Gastroesophageal sphincter (tissue), 4 donors: ENCODE measurements at regions not wholly inside any gene's neighbourhood (a gene's known extent, or its start where the extent isn't known, plus 50 kb on each side); places are given as distances from the start of the nearest gene placed in this dataset.
A peak's percentile ranks its signal among the peaks of the same experiment; 100 is the strongest.

Experiments used
- ATAC-seq: fragments of 150-250 bp; one replicate; pipeline ENCODE4 v1.9.1; 2016; ENCODE audit warnings: mild to moderate bottlenecking, moderate library complexity
- H3K27ac ChIP-seq, 4 donors: fragments of 200-600 bp; sonication (generic) in 3 of 4; 1 replicate in 3 of 4; 2 replicates in 1 of 4; pipeline ENCODE4 v1.5.1; 2016 to 2019
- H3K27me3 ChIP-seq: fragments of 200-600 bp; sonication (generic); one replicate; pipeline ENCODE4 v1.5.1; 2019
- H3K36me3 ChIP-seq, 2 donors: fragments of 200-600 bp; sonication (generic); one replicate each; pipeline ENCODE4 v1.5.1; 2019; ENCODE audit warnings: control low read depth in 1 of 2
- H3K4me1 ChIP-seq, 3 donors: fragments of 200-600 bp; sonication (generic); 1 replicate in 2 of 3; 2 replicates in 1 of 3; pipeline ENCODE4 v1.5.1; 2016 to 2019; ENCODE audit warnings: control low read depth in 2 of 3
- H3K4me3 ChIP-seq, 2 donors: fragments of 200-600 bp; sonication (generic); one replicate each; pipeline ENCODE4 v1.5.1; 2019; ENCODE audit warnings: mild to moderate bottlenecking in 1 of 2, moderate library complexity in 1 of 2
- H3K9me3 ChIP-seq, 3 donors: fragments of 200-600 bp; sonication (generic); one replicate each; pipeline ENCODE4 v1.5.1; 2017 to 2019; ENCODE audit warnings: control low read depth in 2 of 3
- EP300 ChIP-seq: sonication (generic); formaldehyde crosslinking; IDR thresholded peaks from one replicate; pipeline ENCODE4 v1.6.1; 2017; ENCODE audit warnings: antibody characterized with exemption, mild to moderate bottlenecking
- POLR2A ChIP-seq, 2 donors: fragments of 450-650 bp; IDR thresholded peaks; one replicate each; pipeline ENCODE4 v1.6.1; 2017; ENCODE audit warnings: antibody characterized with exemption in 2 of 2, mild to moderate bottlenecking in 2 of 2, moderate library complexity in 1 of 2
- POLR2AphosphoS5 ChIP-seq: sonication (generic); formaldehyde crosslinking; IDR thresholded peaks from one replicate; pipeline ENCODE4 v1.6.1; 2017; ENCODE audit warnings: antibody characterized with exemption
- WGBS, 2 donors: methylation state at CpG; one replicate each; pipeline ENCODE4 v1.1.5; 2018; ENCODE audit warnings: low coverage in 1 of 2; 5-methylcytosine and 5-hydroxymethylcytosine counted together
- TF ChIP-seq, protein P1 (sequence below), 4 experiments: fragments of 200-600 bp in 2 of 4; fragments of 450-650 bp in 2 of 4; sonication (generic) in 1 of 4; IDR thresholded peaks; one replicate each; pipeline ENCODE4 v1.5.1; 2017 to 2019; ENCODE audit warnings: antibody characterized with exemption in 4 of 4, mild to moderate bottlenecking in 2 of 4, moderate library complexity in 2 of 4

- ATAC-seq, result no peak
- H3K27me3 ChIP-seq, result no peaks in the 10 kb centered on the region
- no peak overlapping the region for H3K4me3 ChIP-seq
- no peaks in the 10 kb centered on the region for H3K36me3 ChIP-seq
- whole genome bisulfite sequencing, 2 donors, result 48 to 63% methylated on average over 5 to 6 of the region's 9 CpGs
- no peak overlapping the region for H3K27ac ChIP-seq
- no peaks in the 10 kb centered on the region for H3K4me1 ChIP-seq
- H3K9me3 ChIP-seq, result no peaks in the 10 kb centered on the region
- TF ChIP-seq EP300 (no peak), POLR2A (IDR thresholded peaks at IDR 0.05) (no peak), POLR2AphosphoS5 (no peak)
- TF ChIP-seq, protein P1, sequence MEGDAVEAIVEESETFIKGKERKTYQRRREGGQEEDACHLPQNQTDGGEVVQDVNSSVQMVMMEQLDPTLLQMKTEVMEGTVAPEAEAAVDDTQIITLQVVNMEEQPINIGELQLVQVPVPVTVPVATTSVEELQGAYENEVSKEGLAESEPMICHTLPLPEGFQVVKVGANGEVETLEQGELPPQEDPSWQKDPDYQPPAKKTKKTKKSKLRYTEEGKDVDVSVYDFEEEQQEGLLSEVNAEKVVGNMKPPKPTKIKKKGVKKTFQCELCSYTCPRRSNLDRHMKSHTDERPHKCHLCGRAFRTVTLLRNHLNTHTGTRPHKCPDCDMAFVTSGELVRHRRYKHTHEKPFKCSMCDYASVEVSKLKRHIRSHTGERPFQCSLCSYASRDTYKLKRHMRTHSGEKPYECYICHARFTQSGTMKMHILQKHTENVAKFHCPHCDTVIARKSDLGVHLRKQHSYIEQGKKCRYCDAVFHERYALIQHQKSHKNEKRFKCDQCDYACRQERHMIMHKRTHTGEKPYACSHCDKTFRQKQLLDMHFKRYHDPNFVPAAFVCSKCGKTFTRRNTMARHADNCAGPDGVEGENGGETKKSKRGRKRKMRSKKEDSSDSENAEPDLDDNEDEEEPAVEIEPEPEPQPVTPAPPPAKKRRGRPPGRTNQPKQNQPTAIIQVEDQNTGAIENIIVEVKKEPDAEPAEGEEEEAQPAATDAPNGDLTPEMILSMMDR (IDR thresholded peaks at IDR 0.05), result no peak
These were observed 158.7 kb downstream of the TBX22 start for GRCh38 chrX:80173261-80173660.

GRCh38 chrX:80174925-80175574 is 160.5 kb downstream of the TBX22 start:
- no peak overlapping the region for H3K27ac ChIP-seq
- no peaks in the 10 kb centered on the region for H3K27me3 ChIP-seq
- WGBS, 2 donors, result 14 to 46% methylated on average over 1 to 2 of the region's 3 CpGs
- TF ChIP-seq EP300 (no peak), POLR2A (IDR thresholded peaks at IDR 0.05) (no peak), POLR2AphosphoS5 (no peak)
- TF ChIP-seq, protein P1 (IDR thresholded peaks at IDR 0.05), result no peak
- H3K4me1 ChIP-seq, result no peaks in the 10 kb centered on the region
- H3K36me3 ChIP-seq, result no peaks in the 10 kb centered on the region
- no peak overlapping the region for H3K4me3 ChIP-seq
- ATAC-seq, result peak; percentile 28
- H3K9me3 ChIP-seq, result no peaks in the 10 kb centered on the region

DNA sequence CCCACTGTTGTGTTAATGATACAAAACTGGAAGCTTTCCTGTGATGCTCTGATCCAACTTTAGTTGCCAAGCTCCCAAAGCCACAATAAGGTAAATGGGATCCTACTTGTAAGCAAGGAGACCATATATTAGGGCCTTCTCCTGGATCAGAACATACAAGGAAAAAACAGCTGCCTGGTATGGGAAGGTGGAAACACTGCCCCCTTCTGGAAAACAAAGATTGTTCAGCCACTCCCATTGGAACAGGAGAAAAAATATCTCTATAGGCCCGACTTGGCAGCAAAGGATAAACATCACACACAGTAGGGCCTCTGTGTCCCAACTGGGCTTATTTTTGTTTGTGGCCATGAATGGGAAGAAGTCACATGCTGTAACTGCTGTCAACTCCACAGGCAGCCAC is 166.5 kb downstream of the TBX22 start:
- Histone ChIP-seq H3K9me3 (no peaks in the 10 kb centered on the region), H3K4me1 (no peaks in the 10 kb centered on the region), H3K27ac (no peak overlapping the region), H3K4me3 (no peak overlapping the region), H3K27me3 (no peaks in the 10 kb centered on the region), H3K36me3 (no peaks in the 10 kb centered on the region)
- 38% methylated on average over 1 of the region's 1 CpG; no CpG with 5 or more reads in 1 of the 2 donors for WGBS, 2 donors
- TF ChIP-seq POLR2AphosphoS5 (no peak), EP300 (no peak), POLR2A (IDR thresholded peaks at IDR 0.05) (no peak)
- TF ChIP-seq, protein P1 (IDR thresholded peaks at IDR 0.05), result no peak
- no peak for ATAC-seq

GRCh38 chrX:80184854-80185253 is 170.3 kb downstream of the TBX22 start:
- ATAC-seq, result no peak
- Histone ChIP-seq H3K4me3 (no peak overlapping the region), H3K4me1 (no peaks in the 10 kb centered on the region), H3K36me3 (no peaks in the 10 kb centered on the region), H3K27me3 (no peaks in the 10 kb centered on the region), H3K27ac (no peak overlapping the region), H3K9me3 (no peaks in the 10 kb centered on the region)
- 80% methylated on average over 1 of the region's 2 CpGs; no CpG with 5 or more reads in 1 of the 2 donors for WGBS, 2 donors
- TF ChIP-seq, protein P1 (IDR thresholded peaks at IDR 0.05), result no peak
- TF ChIP-seq POLR2A (IDR thresholded peaks at IDR 0.05), result no peak
- TF ChIP-seq POLR2AphosphoS5, result no peak
- TF ChIP-seq EP300, result no peak

- no peaks in the 10 kb centered on the region for H3K27me3 ChIP-seq
- no peaks in the 10 kb centered on the region for H3K36me3 ChIP-seq
- ATAC-seq, result no peak
- H3K4me3 ChIP-seq, result no peak overlapping the region
- H3K4me1 ChIP-seq, result no peaks in the 10 kb centered on the region
- 80% methylated on average over 1 of the region's 2 CpGs; no CpG with 5 or more reads in 1 of the 2 donors for WGBS, 2 donors
- TF ChIP-seq POLR2AphosphoS5, result no peak
- no peak for TF ChIP-seq POLR2A (IDR thresholded peaks at IDR 0.05)
- TF ChIP-seq, protein P1 (IDR thresholded peaks at IDR 0.05), result no peak
- no peak for TF ChIP-seq EP300
- no peak overlapping the region for H3K27ac ChIP-seq
- no peaks in the 10 kb centered on the region for H3K9me3 ChIP-seq
These were observed 192.1 kb downstream of the TBX22 start for GRCh38 chrX:80206647-80207046.
